Endothelial cell of umbilical vein (primary cell): ENCODE measurements at regions not wholly inside any gene's neighbourhood (a gene's known extent, or its start where the extent isn't known, plus 50 kb on each side); places are given as distances from the start of the nearest gene placed in this dataset.

ENCODE experiments used
- BruUV-seq: library from RNA; stranded (reverse); fragments of 400-500 nt; replicated peaks from 2 replicates; lab custom pipeline; 2021; lab: Mats Ljungman, UMichigan
- CTCF ChIA-PET: fragments of 300-600, 350-600 bp; sonication (Branson Sonifier 250); formaldehyde crosslinking; loops from one replicate; lab custom pipeline; 2021; ENCODE audit warnings: antibody characterized with exemption, inconsistent platforms; lab: Charles Lee
- POLR2A ChIA-PET: fragments of 300-600, 350-600 bp; sonication (Branson Sonifier 250); formaldehyde crosslinking; loops from one replicate; lab custom pipeline; 2021; ENCODE audit warnings: antibody characterized with exemption, inconsistent platforms; lab: Charles Lee
- DNase-seq: peaks from one replicate; pipeline ENCODE4 v3.0.0-alpha.2; 2011; ENCODE audit warnings: low read depth, low spot score
- FAIRE-seq: peaks from 2 replicates; lab custom pipeline; 2011; peaks lifted over from hg19 to GRCh38; lab: Jason Lieb, UNC
- H2AFZ ChIP-seq: 2 replicates; pipeline ENCODE4 v1.6.0; 2012; ENCODE audit warnings: low read depth, low read length, control low read depth, inconsistent platforms
- H3K27ac ChIP-seq: 2 replicates; pipeline ENCODE4 v1.5.1; 2011; ENCODE audit warnings: low read depth, mild to moderate bottlenecking, control low read depth, low read length, moderate library complexity; ENCODE audit not compliant: insufficient read depth
- H3K27me3 ChIP-seq, 2 experiments: 2 replicates each; pipeline versions ENCODE4 v1.6.0 to v1.6.1; 2011; ENCODE audit warnings: low read length in 2 of 2, mixed read lengths in 1 of 2; ENCODE audit not compliant: control insufficient read depth in 2 of 2, insufficient read depth in 2 of 2
- H3K36me3 ChIP-seq, 2 experiments: 2 replicates in 1 of 2; 3 replicates in 1 of 2; pipeline ENCODE4 v1.5.1; 2011; ENCODE audit warnings: low read length in 2 of 2, mild to moderate bottlenecking in 1 of 2, moderate library complexity in 1 of 2; ENCODE audit not compliant: control insufficient read depth in 2 of 2, insufficient read depth in 2 of 2; ENCODE audit errors: extremely low read depth in 1 of 2
- H3K4me1 ChIP-seq: 3 replicates; pipeline ENCODE4 v1.5.1; 2011; ENCODE audit warnings: mild to moderate bottlenecking, low read length; ENCODE audit not compliant: control insufficient read depth, insufficient read depth; ENCODE audit errors: extremely low read depth
- H3K4me2 ChIP-seq: 2 replicates; pipeline ENCODE4 v1.6.1; 2011; ENCODE audit warnings: low read length, control low read depth, mixed read lengths; ENCODE audit not compliant: insufficient read depth
- H3K4me3 ChIP-seq, 3 experiments: fragments of 200-600 bp in 1 of 3; sonication (generic), shearing (Covaris generic) in 1 of 3; replicated peaks in 1 of 3; 2 replicates each; pipeline ENCODE4 v1.5.1; 2011 to 2016; ENCODE audit warnings: control low read depth in 3 of 3, low read length in 3 of 3, mild to moderate bottlenecking in 2 of 3, inconsistent platforms in 1 of 3, low read depth in 1 of 3, moderate library complexity in 1 of 3; ENCODE audit not compliant: insufficient read depth in 1 of 3
- H3K79me2 ChIP-seq: 2 replicates; pipeline ENCODE4 v1.6.0; 2012; ENCODE audit warnings: low read length, inconsistent platforms; ENCODE audit not compliant: control insufficient read depth, insufficient read depth
- H3K9ac ChIP-seq: replicated peaks from 2 replicates; pipeline ENCODE3; 2011; ENCODE audit warnings: low read length, control low read depth; ENCODE audit not compliant: insufficient read depth; ENCODE audit errors: extremely low read depth
- H3K9me1 ChIP-seq: replicated peaks from 3 replicates; pipeline ENCODE4 v1.6.0; 2011; ENCODE audit warnings: mild to moderate bottlenecking, low read length; ENCODE audit not compliant: control insufficient read depth, insufficient read depth; ENCODE audit errors: extremely low read depth
- H3K9me3 ChIP-seq: replicated peaks from 2 replicates; pipeline ENCODE4 v1.5.1; 2012; ENCODE audit warnings: low read length, inconsistent platforms; ENCODE audit not compliant: control insufficient read depth, insufficient read depth
- H4K20me1 ChIP-seq: replicated peaks from 2 replicates; pipeline ENCODE3; 2011; ENCODE audit warnings: mild to moderate bottlenecking, low read length; ENCODE audit not compliant: control insufficient read depth, insufficient read depth; ENCODE audit errors: extremely low read depth
- CTCF ChIP-seq, 2 donors: IDR thresholded peaks; 1 replicate in 1 of 2; 2 replicates in 1 of 2; pipeline ENCODE4 v1.5.1; 2011; ENCODE audit warnings: low read length in 2 of 2, mild to moderate bottlenecking in 2 of 2, moderate library complexity in 2 of 2, control low read depth in 1 of 2, inconsistent platforms in 1 of 2, low read depth in 1 of 2; ENCODE audit not compliant: insufficient read depth in 1 of 2; ENCODE audit errors: extremely low read depth in 1 of 2
- EZH2 ChIP-seq: IDR thresholded peaks from 2 replicates; pipeline ENCODE4 v1.6.1; 2012; ENCODE audit warnings: borderline replicate concordance, low read depth, mild to moderate bottlenecking, moderate library complexity, low read length, inconsistent platforms; ENCODE audit not compliant: severe bottlenecking
- FOS ChIP-seq: IDR thresholded peaks from 2 replicates; pipeline ENCODE4 v1.6.1; 2011; ENCODE audit warnings: mild to moderate bottlenecking, low read length, moderate library complexity, borderline replicate concordance; ENCODE audit not compliant: insufficient read depth
- GATA2 ChIP-seq: IDR thresholded peaks from 2 replicates; pipeline ENCODE4 v1.7.0; 2011; ENCODE audit warnings: low read depth, mild to moderate bottlenecking, moderate library complexity, mixed read lengths, low read length; ENCODE audit not compliant: insufficient read length, insufficient read depth
- JUN ChIP-seq: IDR thresholded peaks from 2 replicates; pipeline ENCODE4 v1.6.1; 2011; ENCODE audit warnings: borderline replicate concordance, low read depth; ENCODE audit not compliant: insufficient read length, insufficient read depth
- MYC ChIP-seq: IDR thresholded peaks from one replicate; pipeline ENCODE4 v1.6.1; 2011; ENCODE audit warnings: mild to moderate bottlenecking, low read depth, low read length
- POLR2A ChIP-seq: IDR thresholded peaks from 2 replicates; pipeline ENCODE4 v1.6.1; 2012; ENCODE audit warnings: low read depth, mild to moderate bottlenecking, control low read depth, low read length
- POLR2AphosphoS5 ChIP-seq: IDR thresholded peaks from 2 replicates; pipeline ENCODE4 v1.6.1; 2012; ENCODE audit warnings: low read depth, mild to moderate bottlenecking, control low read depth, low read length, moderate library complexity; ENCODE audit not compliant: insufficient read depth
- dilution Hi-C: fragments of 300-500 bp; cut with MboI; formaldehyde crosslinking; loops from one replicate; pipeline ENCODE4 v1.15.0; 2019; ENCODE audit warnings: low sequenced_read_pairs; ENCODE audit not compliant: extremely low pct_ligation_motif_present
- intact Hi-C: fragments of 100-400 bp; cut with micrococcal nuclease; formaldehyde crosslinking; loops from one replicate; pipeline ENCODE4 v1.10.0; 2022
- TF ChIP-seq, protein P1 (sequence below): IDR thresholded peaks from 2 replicates; pipeline ENCODE4 v1.6.1; 2011; ENCODE audit not compliant: insufficient read depth, insufficient read length

GRCh38 chr6:144338951-144339700 lies 54.0 kb downstream of the UTRN start:
- H3K79me2 ChIP-seq: peaks cover 51% of the 10 kb centered on the region
- CTCF ChIA-PET: no interaction called here
- BruUV-seq: no TSS peak

More at GRCh38 chr6:144338951-144339700, 54.0 kb downstream of the UTRN start:
- no peak overlapping the region for H3K27ac ChIP-seq
- no peak for FAIRE-seq
- no peak for DNase-seq
- H3K9ac ChIP-seq: no peak overlapping the region
- H2AFZ ChIP-seq: no peak overlapping the region
- dilution Hi-C loops: no loop called here
- H3K27me3 ChIP-seq: no peaks in the 10 kb centered on the region
- H3K36me3 ChIP-seq: no peaks in the 10 kb centered on the region
- no peak overlapping the region for H3K4me3 ChIP-seq
- no peaks in the 10 kb centered on the region for H3K9me3 ChIP-seq
- no peaks in the 10 kb centered on the region for H4K20me1 ChIP-seq
- peaks cover 27% of the 10 kb centered on the region for H3K4me1 ChIP-seq
- H3K4me2 ChIP-seq: no peak overlapping the region
- no peaks in the 10 kb centered on the region for H3K9me1 ChIP-seq
- intact Hi-C loops: no loop called here
- POLR2A ChIA-PET: no interaction called here
- TF ChIP-seq EZH2 (no peak), POLR2A (no peak), POLR2AphosphoS5 (no peak), FOS (no peak), GATA2 (no peak), JUN (no peak), MYC (no peak), CTCF (IDR thresholded peaks at IDR 0.05; ENCODE audit: extremely low read depth in 1 of 2, insufficient read depth in 1 of 2, low read depth in 1 of 2, low read length in 2 of 2) (no peak)
- TF ChIP-seq, protein P1, sequence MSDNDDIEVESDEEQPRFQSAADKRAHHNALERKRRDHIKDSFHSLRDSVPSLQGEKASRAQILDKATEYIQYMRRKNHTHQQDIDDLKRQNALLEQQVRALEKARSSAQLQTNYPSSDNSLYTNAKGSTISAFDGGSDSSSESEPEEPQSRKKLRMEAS: no peak
